GM23338 (cell line): ENCODE measurements at regions not wholly inside any gene's neighbourhood (a gene's known extent, or its start where the extent isn't known, plus 50 kb on each side); places are given as distances from the start of the nearest gene placed in this dataset.

Source experiments
- ATAC-seq: fragments of 200-7000 bp; cut with Tn5 transposase; 3 replicates; pipeline ENCODE4 v1.9.1; 2020
- DNase-seq: peaks from one replicate; pipeline ENCODE4 v3.0.0-alpha.2; 2015; ENCODE audit warnings: low spot score
- H2AFZ ChIP-seq: fragments of 200-600 bp; sonication (generic); 2 replicates; pipeline ENCODE4 v1.8.0; 2016; ENCODE audit warnings: antibody characterized with exemption, mild to moderate bottlenecking, moderate library complexity
- H3F3A ChIP-seq: fragments of 200-600 bp; sonication (generic); replicated peaks from 2 replicates; pipeline ENCODE4 v1.8.0; 2017; ENCODE audit warnings: antibody characterized with exemption, mixed run types, low read depth
- H3K27ac ChIP-seq: fragments of 200-600 bp; sonication (generic); 2 replicates; pipeline ENCODE4 v1.6.1; 2016; ENCODE audit warnings: low read depth
- H3K27me3 ChIP-seq: fragments of 200-600 bp; sonication (generic); 2 replicates; pipeline ENCODE4 v1.8.0; 2016; ENCODE audit warnings: mild to moderate bottlenecking, mixed run types, moderate library complexity; ENCODE audit not compliant: insufficient read depth
- H3K36me3 ChIP-seq: fragments of 200-600 bp; sonication (generic); 2 replicates; pipeline ENCODE4 v1.8.0; 2016; ENCODE audit warnings: mild to moderate bottlenecking; ENCODE audit not compliant: insufficient read depth
- H3K4me1 ChIP-seq: fragments of 200-600 bp; sonication (generic); 2 replicates; pipeline ENCODE4 v1.8.0; 2016; ENCODE audit warnings: mild to moderate bottlenecking, moderate library complexity; ENCODE audit not compliant: insufficient read depth
- H3K4me2 ChIP-seq: fragments of 200-600 bp; sonication (generic); 2 replicates; pipeline ENCODE4 v1.7.1; 2017; ENCODE audit warnings: mixed run types
- H3K4me3 ChIP-seq: fragments of 200-600 bp; sonication (generic); 2 replicates; pipeline ENCODE4 v1.6.1; 2016; ENCODE audit warnings: mixed run types
- H3K79me2 ChIP-seq: fragments of 200-600 bp; sonication (generic); replicated peaks from 2 replicates; pipeline ENCODE4 v1.8.0; 2017; ENCODE audit warnings: mild to moderate bottlenecking; ENCODE audit not compliant: insufficient read depth
- H3K9me2 ChIP-seq: fragments of 200-600 bp; sonication (generic); 2 replicates; pipeline ENCODE4 v1.8.0; 2017; ENCODE audit not compliant: insufficient read depth
- H4K20me1 ChIP-seq: fragments of 200-600 bp; sonication (generic); replicated peaks from 2 replicates; pipeline ENCODE4 v1.8.0; 2017; ENCODE audit warnings: mild to moderate bottlenecking; ENCODE audit not compliant: insufficient read depth
- H3K27ac Mint-ChIP-seq: 2 replicates; pipeline ENCODE4 v1.8.0; 2020; ENCODE audit warnings: inconsistent platforms, mild to moderate bottlenecking, moderate library complexity, mixed read lengths
- H3K27me3 Mint-ChIP-seq: 3 replicates; pipeline ENCODE4 v1.8.0; 2022; ENCODE audit warnings: low read depth, mild to moderate bottlenecking, moderate library complexity, mixed read lengths, inconsistent platforms; ENCODE audit not compliant: insufficient read depth, poor library complexity
- H3K36me3 Mint-ChIP-seq: 3 replicates; pipeline ENCODE4 v1.8.0; 2021; ENCODE audit warnings: low read depth, mild to moderate bottlenecking, inconsistent platforms, moderate library complexity, mixed read lengths
- H3K4me1 Mint-ChIP-seq: 3 replicates; pipeline ENCODE4 v1.8.0; 2020; ENCODE audit warnings: mild to moderate bottlenecking, inconsistent platforms, mixed read lengths
- H3K4me3 Mint-ChIP-seq: 3 replicates; pipeline ENCODE4 v1.8.0; 2021; ENCODE audit warnings: moderate library complexity, mild to moderate bottlenecking, inconsistent platforms, mixed read lengths
- H3K9me3 Mint-ChIP-seq: 3 replicates; pipeline ENCODE4 v1.8.0; 2020; ENCODE audit warnings: moderate library complexity, mild to moderate bottlenecking, inconsistent platforms, mixed read lengths
- CTCF ChIP-seq, 2 experiments: fragments of 200-600 bp in 1 of 2; sonication (generic) in 1 of 2; conservative IDR thresholded peaks; 2 replicates each; pipeline versions ENCODE4 v1.5.1 to v1.6.1; 2016 to 2017; ENCODE audit warnings: antibody characterized with exemption in 2 of 2, low read depth in 2 of 2, mild to moderate bottlenecking in 2 of 2, moderate library complexity in 1 of 2
- NANOG ChIP-seq: IDR thresholded peaks from 2 replicates; pipeline ENCODE4 v1.6.1; 2016; ENCODE audit warnings: antibody characterized with exemption, borderline replicate concordance
- REST ChIP-seq: IDR thresholded peaks from one replicate; pipeline ENCODE4 v1.6.1; 2018; ENCODE audit warnings: antibody characterized with exemption; ENCODE audit not compliant: unreplicated experiment
- ZNF331 ChIP-seq: fragments of 250-450 bp; sonication (Bioruptor Pico); IDR thresholded peaks from 2 replicates; pipeline ENCODE4 v1.5.0; 2020; ENCODE audit warnings: low read depth, mild to moderate bottlenecking, moderate library complexity
- ZNF462 ChIP-seq: fragments of 250-450 bp; sonication (Bioruptor Pico); IDR thresholded peaks from 2 replicates; pipeline ENCODE4 v1.5.0; 2020; ENCODE audit warnings: mild to moderate bottlenecking, moderate library complexity
- TF ChIP-seq, protein P1 (sequence below): IDR thresholded peaks from 2 replicates; pipeline ENCODE4 v1.6.1; 2016; ENCODE audit warnings: antibody characterized with exemption

GRCh38 chr11:82326853-82327252, 406.8 kb downstream of the FAM181B start (continued):
- no peak for TF ChIP-seq ZNF462 (CRISPR knock-in tag)
- no peak for TF ChIP-seq REST
- TF ChIP-seq, protein P1, sequence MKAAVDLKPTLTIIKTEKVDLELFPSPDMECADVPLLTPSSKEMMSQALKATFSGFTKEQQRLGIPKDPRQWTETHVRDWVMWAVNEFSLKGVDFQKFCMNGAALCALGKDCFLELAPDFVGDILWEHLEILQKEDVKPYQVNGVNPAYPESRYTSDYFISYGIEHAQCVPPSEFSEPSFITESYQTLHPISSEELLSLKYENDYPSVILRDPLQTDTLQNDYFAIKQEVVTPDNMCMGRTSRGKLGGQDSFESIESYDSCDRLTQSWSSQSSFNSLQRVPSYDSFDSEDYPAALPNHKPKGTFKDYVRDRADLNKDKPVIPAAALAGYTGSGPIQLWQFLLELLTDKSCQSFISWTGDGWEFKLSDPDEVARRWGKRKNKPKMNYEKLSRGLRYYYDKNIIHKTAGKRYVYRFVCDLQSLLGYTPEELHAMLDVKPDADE = no peak
- no peak for TF ChIP-seq NANOG
- TF ChIP-seq ZNF331 = no peak

GRCh38 chr11:82321206-82321605, 412.5 kb downstream of the FAM181B start:
- no peaks in the 10 kb centered on the region; the same call in 2 of the 3 replicates for H3K9me3 Mint-ChIP-seq
- H3K4me1 Mint-ChIP-seq = no peaks in the 10 kb centered on the region
- Histone ChIP-seq H2AFZ (no peak overlapping the region), H4K20me1 (no peaks in the 10 kb centered on the region), H3K4me1 (no peaks in the 10 kb centered on the region), H3F3A (no peaks in the 10 kb centered on the region), H3K27ac (no peak overlapping the region), H3K79me2 (no peaks in the 10 kb centered on the region), H3K27me3 (no peaks in the 10 kb centered on the region), H3K36me3 (no peaks in the 10 kb centered on the region), H3K9me2 (no peaks in the 10 kb centered on the region), H3K4me2 (no peak overlapping the region), H3K4me3 (no peak overlapping the region)
- DNase-seq (no peak), ATAC-seq (no peak)
- H3K27me3 Mint-ChIP-seq = no peaks in the 10 kb centered on the region
- no peaks in the 10 kb centered on the region for H3K36me3 Mint-ChIP-seq
- H3K4me3 Mint-ChIP-seq = no peak overlapping the region
- no peak overlapping the region for H3K27ac Mint-ChIP-seq
- TF ChIP-seq REST (no peak), CTCF (conservative IDR thresholded peaks at IDR 0.05; ENCODE audit: low read depth in 2 of 2) (no peak)
